BLaER1 treated with 17β-estradiol and CSF1 and Interleukin-3, amounts not matched to agents 10 nM and 100 nM (cell line): ENCODE measurements at regions not wholly inside any gene's neighbourhood (a gene's known extent, or its start where the extent isn't known, plus 50 kb on each side); places are given as distances from the start of the nearest gene placed in this dataset.
A peak's percentile ranks its signal among the peaks of the same experiment; 100 is the strongest.

Source experiments
- H3K27ac ChIP-seq, 11 experiments: shearing (Covaris generic); formaldehyde crosslinking; 2 replicates each; pipeline ENCODE4 v1.8.1; 2022
- H3K27me3 ChIP-seq, 11 experiments: shearing (Covaris generic); formaldehyde crosslinking; 2 replicates each; pipeline ENCODE4 v1.8.1; 2022
- H3K36me3 ChIP-seq, 11 experiments: shearing (Covaris generic); formaldehyde crosslinking; 2 replicates each; pipeline ENCODE4 v1.8.1; 2022
- H3K4me1 ChIP-seq, 10 experiments: shearing (Covaris generic); formaldehyde crosslinking; 2 replicates each; pipeline ENCODE4 v1.8.1; 2022
- H3K4me2 ChIP-seq, 11 experiments: shearing (Covaris generic); formaldehyde crosslinking; 2 replicates each; pipeline ENCODE4 v1.8.1; 2022
- H3K4me3 ChIP-seq, 10 experiments: shearing (Covaris generic); formaldehyde crosslinking; 2 replicates each; pipeline ENCODE4 v1.8.1; 2022
- H3K9ac ChIP-seq, 11 experiments: shearing (Covaris generic); formaldehyde crosslinking; 2 replicates each; pipeline ENCODE4 v1.8.1; 2022
- H3K9me3 ChIP-seq, 11 experiments: shearing (Covaris generic); formaldehyde crosslinking; replicated peaks in 1 of 11; 2 replicates each; pipeline ENCODE4 v1.8.1; 2022
- H4K20me1 ChIP-seq, 11 experiments: shearing (Covaris generic); formaldehyde crosslinking; 2 replicates each; pipeline ENCODE4 v1.8.1; 2022
- Cebpa-rat ChIP-seq, 11 experiments: shearing (Covaris generic); IDR thresholded peaks; 2 replicates each; pipeline ENCODE4 v1.8.1; 2022

- peaks cover 0 to 41% (median 24%) of the 10 kb centered on the region in 11 experiments; a peak in 13 of 22 replicates for H4K20me1 ChIP-seq
- H3K4me2 ChIP-seq, result peak overlapping the region in 9 of 11 experiments; percentile 34 to 72 (median 59); a peak in 14 of 22 replicates
- peaks cover 27 to 41% (median 33%) of the 10 kb centered on the region in 10 experiments for H3K4me1 ChIP-seq
Measured at GRCh38 chr16:85167589-85168537, 55.6 kb upstream of the CIBAR2 start.

GRCh38 chr16:85168732-85169256 lies 56.5 kb upstream of the CIBAR2 start:
- Histone ChIP-seq H3K4me1 (peaks cover 27 to 47% (median 40%) of the 10 kb centered on the region in 10 experiments), H3K27me3 (peaks cover 41 to 71% (median 59%) of the 10 kb centered on the region in 11 experiments), H3K4me2 (peak overlapping the region; percentile 34 to 98 (median 62); a peak in 19 of 22 replicates), H3K9me3 (peaks cover 0 to 9% (median 0%) of the 10 kb centered on the region in 11 experiments; a peak in 6 of 22 replicates), H3K9ac (no peak overlapping the region), H3K36me3 (no peaks in the 10 kb centered on the region), H3K4me3 (peak overlapping the region in 4 of 10 experiments; percentile 69 to 76 (median 71); a peak in 5 of 20 replicates), H3K27ac (no peak overlapping the region), H4K20me1 (peaks cover 0 to 47% (median 24%) of the 10 kb centered on the region in 11 experiments; a peak in 14 of 22 replicates)
- TF ChIP-seq Cebpa-rat (IDR thresholded peaks at IDR 0.05), result no peak

More at GRCh38 chr16:85167589-85168537, 55.6 kb upstream of the CIBAR2 start:
- H3K27me3 ChIP-seq, result peaks cover 41 to 65% (median 54%) of the 10 kb centered on the region in 11 experiments
- no peak overlapping the region for H3K9ac ChIP-seq
- no peak overlapping the region for H3K27ac ChIP-seq
- no peak for TF ChIP-seq Cebpa-rat (IDR thresholded peaks at IDR 0.05)
- peaks cover 0 to 9% (median 0%) of the 10 kb centered on the region in 11 experiments; a peak in 6 of 22 replicates for H3K9me3 ChIP-seq
- no peaks in the 10 kb centered on the region for H3K36me3 ChIP-seq
- no peak overlapping the region for H3K4me3 ChIP-seq

- Histone ChIP-seq H3K9me3 (peaks cover 0 to 9% (median 0%) of the 10 kb centered on the region in 11 experiments; a peak in 6 of 22 replicates), H3K4me1 (peaks cover 28 to 54% (median 46%) of the 10 kb centered on the region in 10 experiments), H3K36me3 (no peaks in the 10 kb centered on the region), H3K4me2 (peak overlapping the region; percentile 95 to 99 (median 98)), H3K9ac (peak overlapping the region; percentile 51 to 79 (median 65); a peak in 21 of 22 replicates), H4K20me1 (peaks cover 0 to 54% (median 26%) of the 10 kb centered on the region in 11 experiments; a peak in 14 of 22 replicates), H3K4me3 (peak overlapping the region; percentile 60 to 76 (median 68)), H3K27ac (peak overlapping the region in 3 of 11 experiments; percentile 29 to 34 (median 33); a peak in 5 of 22 replicates), H3K27me3 (peaks cover 41 to 71% (median 59%) of the 10 kb centered on the region in 11 experiments)
- no peak for TF ChIP-seq Cebpa-rat (IDR thresholded peaks at IDR 0.05)
Measured at GRCh38 chr16:85169333-85170065, 57.2 kb upstream of the CIBAR2 start.

- Histone ChIP-seq H3K9me3 (peaks cover 0 to 9% (median 0%) of the 10 kb centered on the region in 11 experiments; a peak in 6 of 22 replicates), H3K9ac (peak overlapping the region in 6 of 11 experiments; percentile 52 to 79 (median 68); a peak in 11 of 22 replicates), H3K27me3 (peaks cover 41 to 67% (median 59%) of the 10 kb centered on the region in 11 experiments), H3K4me3 (peak overlapping the region; percentile 60 to 76 (median 68)), H3K36me3 (no peaks in the 10 kb centered on the region), H4K20me1 (peaks cover 0 to 59% (median 27%) of the 10 kb centered on the region in 11 experiments; a peak in 14 of 22 replicates), H3K27ac (no peak overlapping the region), H3K4me2 (peak overlapping the region; percentile 95 to 99 (median 98)), H3K4me1 (peaks cover 29 to 60% (median 52%) of the 10 kb centered on the region in 10 experiments)
- no peak for TF ChIP-seq Cebpa-rat (IDR thresholded peaks at IDR 0.05)
Measured at GRCh38 chr16:85170066-85170491, 57.8 kb upstream of the CIBAR2 start.

- peak overlapping the region in 1 of 11 experiments; percentile 79; a peak in 1 of 22 replicates for H3K9ac ChIP-seq
- peaks cover 0 to 9% (median 0%) of the 10 kb centered on the region in 11 experiments; a peak in 6 of 22 replicates for H3K9me3 ChIP-seq
- peak overlapping the region in 10 of 11 experiments; percentile 95 to 99 (median 98); a peak in 19 of 22 replicates for H3K4me2 ChIP-seq
- H3K27ac ChIP-seq, result no peak overlapping the region
- peaks cover 0 to 64% (median 30%) of the 10 kb centered on the region in 11 experiments; a peak in 14 of 22 replicates for H4K20me1 ChIP-seq
- H3K27me3 ChIP-seq, result peaks cover 41 to 62% (median 55%) of the 10 kb centered on the region in 11 experiments
- TF ChIP-seq Cebpa-rat (IDR thresholded peaks at IDR 0.05), result no peak
- no peaks in the 10 kb centered on the region for H3K36me3 ChIP-seq
- H3K4me3 ChIP-seq, result peak overlapping the region in 5 of 10 experiments; percentile 64 to 76 (median 71); a peak in 4 of 20 replicates
- peaks cover 32 to 65% (median 57%) of the 10 kb centered on the region in 10 experiments for H3K4me1 ChIP-seq
Measured at GRCh38 chr16:85170590-85171003, 58.3 kb upstream of the CIBAR2 start.

GRCh38 chr16:85171004-85171758 lies 58.9 kb upstream of the CIBAR2 start:
- Histone ChIP-seq H3K36me3 (no peaks in the 10 kb centered on the region), H3K4me3 (no peak overlapping the region), H3K9ac (no peak overlapping the region), H3K4me2 (peak overlapping the region in 10 of 11 experiments; percentile 36 to 99 (median 98); a peak in 20 of 22 replicates), H3K9me3 (peaks cover 0 to 9% (median 0%) of the 10 kb centered on the region in 11 experiments; a peak in 6 of 22 replicates), H3K27me3 (peaks cover 41 to 62% (median 55%) of the 10 kb centered on the region in 11 experiments), H3K4me1 (peaks cover 38 to 71% (median 63%) of the 10 kb centered on the region in 10 experiments), H4K20me1 (peaks cover 0 to 68% (median 34%) of the 10 kb centered on the region in 11 experiments; a peak in 14 of 22 replicates), H3K27ac (no peak overlapping the region)
- no peak for TF ChIP-seq Cebpa-rat (IDR thresholded peaks at IDR 0.05)

- Histone ChIP-seq H3K27ac (no peak overlapping the region), H3K4me1 (peaks cover 45 to 78% (median 70%) of the 10 kb centered on the region in 10 experiments), H3K4me2 (peak overlapping the region; percentile 9 to 99 (median 98)), H3K36me3 (no peaks in the 10 kb centered on the region), H3K9me3 (peaks cover 0 to 9% (median 0%) of the 10 kb centered on the region in 11 experiments; a peak in 6 of 22 replicates), H3K9ac (no peak overlapping the region; a peak in 1 of 22 replicates), H3K4me3 (no peak overlapping the region), H3K27me3 (peaks cover 41 to 62% (median 53%) of the 10 kb centered on the region in 11 experiments), H4K20me1 (peaks cover 0 to 74% (median 34%) of the 10 kb centered on the region in 11 experiments; a peak in 14 of 22 replicates)
- no peak for TF ChIP-seq Cebpa-rat (IDR thresholded peaks at IDR 0.05)
Measured at GRCh38 chr16:85171759-85172454, 59.6 kb upstream of the CIBAR2 start.
